Lung (tissue), 11 donors: ENCODE measurements at regions not wholly inside any gene's neighbourhood (a gene's known extent, or its start where the extent isn't known, plus 50 kb on each side); places are given as distances from the start of the nearest gene placed in this dataset.

Experiments used
- ATAC-seq: fragments of 200-7000 bp; cut with Tn5 transposase; one replicate; pipeline ENCODE4 v1.9.1; 2020; ENCODE audit warnings: moderate number of reproducible peaks; ENCODE audit not compliant: insufficient read depth, low FRiP score
- DNase-seq, 3 donors: peaks; one replicate each; pipeline ENCODE4 v3.0.0-alpha.2; 2013 to 2017
- H3K27ac ChIP-seq, 2 donors: one replicate each; pipeline ENCODE4 v1.5.1; 2013; ENCODE audit warnings: mild to moderate bottlenecking in 2 of 2, moderate library complexity in 2 of 2, control low read depth in 1 of 2, inconsistent platforms in 1 of 2, low read depth in 1 of 2, low read length in 1 of 2
- H3K27me3 ChIP-seq, 3 donors: one replicate each; pipeline ENCODE4 v1.5.1; 2013; ENCODE audit warnings: low read length in 2 of 3; ENCODE audit not compliant: control insufficient read depth in 3 of 3, insufficient read depth in 3 of 3
- H3K36me3 ChIP-seq, 4 donors: one replicate each; pipeline ENCODE4 v1.5.1; 2013; ENCODE audit warnings: low read length in 4 of 4, mild to moderate bottlenecking in 1 of 4, moderate library complexity in 1 of 4; ENCODE audit not compliant: control insufficient read depth in 4 of 4, insufficient read depth in 4 of 4
- H3K4me1 ChIP-seq, 5 donors: one replicate each; pipeline ENCODE4 v1.5.1; 2013; ENCODE audit warnings: low read length in 5 of 5, mild to moderate bottlenecking in 2 of 5, moderate library complexity in 1 of 5; ENCODE audit not compliant: control insufficient read depth in 5 of 5, insufficient read depth in 5 of 5
- H3K4me3 ChIP-seq: one replicate; pipeline ENCODE4 v1.5.1; 2013; ENCODE audit warnings: mild to moderate bottlenecking, control low read depth, moderate library complexity
- H3K9ac ChIP-seq, 2 donors: one replicate each; pipeline ENCODE4 v1.5.1; 2013; ENCODE audit warnings: low read length in 2 of 2, control low read depth in 1 of 2; ENCODE audit not compliant: insufficient read depth in 1 of 2
- H3K9me3 ChIP-seq, 4 donors: one replicate each; pipeline ENCODE4 v1.5.1; 2013; ENCODE audit warnings: low read length in 3 of 4, mild to moderate bottlenecking in 1 of 4, moderate library complexity in 1 of 4; ENCODE audit not compliant: control insufficient read depth in 4 of 4, insufficient read depth in 3 of 4
- CTCF ChIP-seq: IDR thresholded peaks from 2 replicates; pipeline ENCODE4 v1.5.1; 2012; ENCODE audit warnings: mild to moderate bottlenecking; ENCODE audit errors: control extremely low read depth, extremely low read depth
- WGBS, 2 donors: extraction: QIAGEN DNeasy Blood & Tissue Kit; methylation state at CpG; one replicate each; pipeline ENCODE4 v1.1.7; 2013; 5-methylcytosine and 5-hydroxymethylcytosine counted together
- donor health status: control.
- donor health status: control.
- donor health status: Bipolar disorder and iron deficiency.
- donor health status: healthy.
- donor health status: DM: yes; HTN: yes; CAD: no.

- Histone ChIP-seq H3K4me1 (peaks cover 0 to 37% (median 6%) of the 10 kb centered on the region in 5 donors), H3K27ac (peak overlapping the region in 1 of 2 donors; percentile 48), H3K27me3 (peaks cover 0 to 14% (median 0%) of the 10 kb centered on the region in 3 donors), H3K4me3 (peak overlapping the region; percentile 68), H3K9me3 (peaks cover 0 to 4% (median 0%) of the 10 kb centered on the region in 4 donors), H3K9ac (peak overlapping the region in 1 of 2 donors; percentile 4), H3K36me3 (peaks cover 0 to 14% (median 7%) of the 10 kb centered on the region in 4 donors)
- no peak for TF ChIP-seq CTCF
- ATAC-seq (peak; percentile 63), DNase-seq (peak in 2 of 3 donors; percentile 46 to 51)
- WGBS, 2 donors = 2% methylated on average over 74 to 83 of the region's 83 CpGs
Measured at GRCh38 chr1:9181990-9182783, 52.4 kb upstream of the H6PD start.

GRCh38 chr1:9182784-9183257 is 51.8 kb upstream of the H6PD start:
- ATAC-seq (no peak), DNase-seq (peak in 1 of 3 donors; percentile 35)
- H3K4me3 ChIP-seq = peak overlapping the region; percentile 68
- peaks cover 0 to 40% (median 6%) of the 10 kb centered on the region in 5 donors for H3K4me1 ChIP-seq
- H3K27ac ChIP-seq = peak overlapping the region in 1 of 2 donors; percentile 48
- H3K9me3 ChIP-seq = peaks cover 0 to 4% (median 0%) of the 10 kb centered on the region in 4 donors
- no peak for TF ChIP-seq CTCF
- H3K27me3 ChIP-seq = peaks cover 0 to 14% (median 0%) of the 10 kb centered on the region in 3 donors
- peaks cover 0 to 14% (median 7%) of the 10 kb centered on the region in 4 donors for H3K36me3 ChIP-seq
- WGBS, 2 donors = 0 to 1% methylated on average over 46 to 47 of the region's 47 CpGs
- no peak overlapping the region for H3K9ac ChIP-seq

GRCh38 chr1:9183441-9183840 is 51.1 kb upstream of the H6PD start:
- no peak overlapping the region for H3K9ac ChIP-seq
- peaks cover 0 to 14% (median 0%) of the 10 kb centered on the region in 3 donors for H3K27me3 ChIP-seq
- 36 to 40% methylated on average over 24 of the region's 24 CpGs for WGBS, 2 donors
- peaks cover 0 to 12% (median 6%) of the 10 kb centered on the region in 4 donors for H3K36me3 ChIP-seq
- no peak for TF ChIP-seq CTCF
- ATAC-seq (no peak), DNase-seq (no peak)
- H3K27ac ChIP-seq = no peak overlapping the region
- peaks cover 0 to 4% (median 0%) of the 10 kb centered on the region in 4 donors for H3K9me3 ChIP-seq
- no peak overlapping the region for H3K4me3 ChIP-seq
- peaks cover 0 to 40% (median 6%) of the 10 kb centered on the region in 5 donors for H3K4me1 ChIP-seq
